IMR-90 (cell line): ENCODE measurements at regions not wholly inside any gene's neighbourhood (a gene's known extent, or its start where the extent isn't known, plus 50 kb on each side); places are given as distances from the start of the nearest gene placed in this dataset.

ENCODE experiments used
- CEBPB ChIP-seq: IDR thresholded peaks from 2 replicates; pipeline ENCODE4 v1.6.1; 2012; ENCODE audit warnings: low read depth, low read length, improper control_type of control experiment
- MXI1 ChIP-seq: IDR thresholded peaks from 2 replicates; pipeline ENCODE4 v1.6.1; 2012; ENCODE audit warnings: low read depth, mild to moderate bottlenecking, low read length, moderate library complexity, borderline replicate concordance
- POLR2A ChIP-seq: IDR thresholded peaks from 2 replicates; pipeline ENCODE4 v1.6.1; 2012; ENCODE audit warnings: mild to moderate bottlenecking, low read depth, low read length
- RAD21 ChIP-seq: IDR thresholded peaks from 2 replicates; pipeline ENCODE4 v1.6.1; 2012; ENCODE audit warnings: low read length, improper control_type of control experiment
- RFX5 ChIP-seq: IDR thresholded peaks from 2 replicates; pipeline ENCODE4 v1.8.0; 2012; ENCODE audit warnings: low read depth, mild to moderate bottlenecking, low read length, moderate library complexity
- SMC3 ChIP-seq: fragments of 150-350 bp; IDR thresholded peaks from 2 replicates; pipeline ENCODE4 v1.6.1; 2016; ENCODE audit warnings: low read depth, mild to moderate bottlenecking, antibody characterized with exemption, low read length, moderate library complexity
- USF2 ChIP-seq: fragments of 150-350 bp; IDR thresholded peaks from 2 replicates; pipeline ENCODE4 v1.6.1; 2017; ENCODE audit warnings: mild to moderate bottlenecking, antibody characterized with exemption, low read length, low read depth
- TF ChIP-seq, protein P1 (sequence below): conservative IDR thresholded peaks from 2 replicates; pipeline ENCODE4 v1.5.1; 2012; ENCODE audit warnings: mild to moderate bottlenecking, low read depth, low read length, improper control_type of control experiment

DNA sequence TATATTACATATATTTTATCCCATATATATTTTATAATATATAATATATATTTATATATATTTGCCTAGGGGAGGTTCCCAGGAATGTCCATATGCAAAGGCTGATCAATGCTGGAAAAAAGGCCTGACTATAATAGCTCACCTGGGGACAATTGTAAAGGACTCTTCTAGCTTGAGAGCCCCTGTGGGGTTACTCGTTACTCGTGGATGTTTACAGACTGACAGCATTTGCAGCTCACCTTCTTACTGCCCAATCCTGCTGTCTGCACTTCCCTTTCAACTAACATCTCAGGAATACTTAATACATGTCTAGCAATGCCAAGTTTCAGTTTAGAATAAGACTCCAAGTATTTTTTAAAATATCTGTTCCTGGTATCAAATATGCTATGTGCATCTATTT lies 1365.4 kb upstream of the RAG2 start:
- TF ChIP-seq, protein P1, sequence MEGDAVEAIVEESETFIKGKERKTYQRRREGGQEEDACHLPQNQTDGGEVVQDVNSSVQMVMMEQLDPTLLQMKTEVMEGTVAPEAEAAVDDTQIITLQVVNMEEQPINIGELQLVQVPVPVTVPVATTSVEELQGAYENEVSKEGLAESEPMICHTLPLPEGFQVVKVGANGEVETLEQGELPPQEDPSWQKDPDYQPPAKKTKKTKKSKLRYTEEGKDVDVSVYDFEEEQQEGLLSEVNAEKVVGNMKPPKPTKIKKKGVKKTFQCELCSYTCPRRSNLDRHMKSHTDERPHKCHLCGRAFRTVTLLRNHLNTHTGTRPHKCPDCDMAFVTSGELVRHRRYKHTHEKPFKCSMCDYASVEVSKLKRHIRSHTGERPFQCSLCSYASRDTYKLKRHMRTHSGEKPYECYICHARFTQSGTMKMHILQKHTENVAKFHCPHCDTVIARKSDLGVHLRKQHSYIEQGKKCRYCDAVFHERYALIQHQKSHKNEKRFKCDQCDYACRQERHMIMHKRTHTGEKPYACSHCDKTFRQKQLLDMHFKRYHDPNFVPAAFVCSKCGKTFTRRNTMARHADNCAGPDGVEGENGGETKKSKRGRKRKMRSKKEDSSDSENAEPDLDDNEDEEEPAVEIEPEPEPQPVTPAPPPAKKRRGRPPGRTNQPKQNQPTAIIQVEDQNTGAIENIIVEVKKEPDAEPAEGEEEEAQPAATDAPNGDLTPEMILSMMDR: no peak
- TF ChIP-seq CEBPB (no peak), POLR2A (no peak), MXI1 (no peak), RAD21 (no peak), RFX5 (no peak), USF2 (no peak), SMC3 (no peak)
